ENCODE measurements at regions not wholly inside any gene's neighbourhood (a gene's known extent, or its start where the extent isn't known, plus 50 kb on each side); places are given as distances from the start of the nearest gene placed in this dataset.

DNA sequence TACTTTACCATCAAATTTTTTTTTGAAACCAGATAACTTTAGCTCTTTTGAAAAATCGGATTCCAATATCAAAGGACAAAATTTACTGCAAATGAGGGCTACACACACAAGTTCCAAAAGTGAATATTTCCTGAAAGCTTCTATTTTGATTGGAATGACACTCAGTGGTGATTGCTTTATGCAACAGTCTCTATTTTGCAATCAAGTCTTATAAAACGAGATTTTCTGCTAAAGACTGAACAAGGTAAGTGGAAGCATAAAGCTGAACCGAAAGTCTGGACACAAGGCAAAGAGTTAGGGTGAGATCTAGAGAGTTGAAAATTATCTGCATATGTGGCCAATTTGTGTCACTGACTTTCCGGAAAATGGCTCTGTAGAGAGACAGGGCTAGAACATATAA, 145.0 kb upstream of the OSR1 start:
- Mint-ChIP-seq H3K27me3 (no peaks in the 10 kb centered on the region), H3K36me3 (ENCODE audit: low read depth) (no peaks in the 10 kb centered on the region), H3K4me1 (ENCODE audit: low read depth) (no peaks in the 10 kb centered on the region), H3K27ac (no peak overlapping the region), H3K9me3 (peaks cover 7% of the 10 kb centered on the region), H3K4me3 (no peak overlapping the region)
- intact Hi-C loops (cut with micrococcal nuclease): no loop called here

DNA sequence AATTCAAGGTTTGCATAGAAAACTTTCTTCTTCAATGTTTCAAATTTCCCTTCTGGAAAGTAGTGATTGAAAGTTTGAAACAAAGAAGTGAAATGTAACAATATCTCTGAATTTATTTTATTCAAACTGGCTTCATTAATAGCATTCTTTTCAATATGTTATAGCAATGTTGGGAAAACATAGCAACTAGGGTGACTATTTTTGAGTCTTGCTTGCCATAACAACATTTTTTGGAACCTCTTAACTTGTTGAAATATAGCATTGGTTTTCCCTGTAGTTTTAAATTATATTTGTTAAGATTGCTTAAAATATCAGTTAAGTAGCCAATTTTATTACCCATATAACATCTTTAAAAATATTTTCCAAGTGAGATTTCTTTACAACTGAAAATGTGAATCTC, 141.7 kb upstream of the OSR1 start:
- H3K4me3 Mint-ChIP-seq: no peak overlapping the region
- intact Hi-C loops (cut with micrococcal nuclease): no loop called here
- H3K27ac Mint-ChIP-seq: no peak overlapping the region
- H3K9me3 Mint-ChIP-seq: peaks cover 7% of the 10 kb centered on the region
- no peaks in the 10 kb centered on the region for H3K27me3 Mint-ChIP-seq
- H3K36me3 Mint-ChIP-seq (ENCODE audit: low read depth): no peaks in the 10 kb centered on the region
- H3K4me1 Mint-ChIP-seq (ENCODE audit: low read depth): no peaks in the 10 kb centered on the region

DNA sequence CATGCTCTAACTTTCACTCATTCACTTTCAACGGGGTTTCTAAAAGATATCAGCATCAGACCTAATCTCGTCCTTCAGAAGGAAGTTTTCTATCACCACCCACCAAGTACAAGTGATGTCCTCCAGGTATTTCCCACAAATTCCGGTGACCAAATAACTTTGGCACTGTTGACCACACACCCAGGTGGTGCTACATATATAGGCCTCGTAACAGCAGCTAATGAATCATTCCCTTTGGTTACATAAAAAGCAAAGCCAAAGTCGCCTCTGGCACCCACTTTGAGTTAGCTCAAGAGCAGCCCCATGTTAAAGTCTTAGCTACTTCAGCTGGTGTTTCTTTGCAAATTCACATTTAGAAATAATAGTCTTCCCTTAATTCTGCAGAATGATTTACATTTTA, 138.2 kb upstream of the OSR1 start:
- no peak overlapping the region for H3K4me3 Mint-ChIP-seq
- intact Hi-C loops (cut with micrococcal nuclease): no loop called here
- no peaks in the 10 kb centered on the region for H3K36me3 Mint-ChIP-seq (ENCODE audit: low read depth)
- no peak overlapping the region for H3K27ac Mint-ChIP-seq
- H3K27me3 Mint-ChIP-seq: peaks cover 2% of the 10 kb centered on the region
- H3K9me3 Mint-ChIP-seq: no peaks in the 10 kb centered on the region
- no peaks in the 10 kb centered on the region for H3K4me1 Mint-ChIP-seq (ENCODE audit: low read depth)

DNA sequence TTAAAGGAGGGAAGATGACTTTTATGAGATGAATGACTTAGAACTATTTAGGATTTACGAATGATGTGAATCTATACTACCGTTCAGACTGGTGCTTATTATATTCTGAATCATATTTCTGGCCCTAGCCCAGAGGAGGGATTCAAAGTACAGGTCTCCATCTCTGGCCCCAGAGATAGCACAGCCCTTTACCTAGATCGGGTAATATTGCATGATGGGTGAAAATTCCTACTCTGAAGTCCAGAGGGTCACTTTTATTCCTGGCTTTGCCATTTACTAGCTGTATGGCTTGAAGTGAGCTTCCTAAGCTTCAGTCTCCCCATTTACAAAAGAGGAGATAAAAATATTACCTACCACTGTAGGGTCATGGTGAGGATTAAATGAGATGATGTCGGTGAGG, 135.8 kb upstream of the OSR1 start:
- no peaks in the 10 kb centered on the region for H3K36me3 Mint-ChIP-seq (ENCODE audit: low read depth)
- H3K4me3 Mint-ChIP-seq: no peak overlapping the region
- H3K4me1 Mint-ChIP-seq (ENCODE audit: low read depth): no peaks in the 10 kb centered on the region
- H3K27ac Mint-ChIP-seq: no peak overlapping the region
- peaks cover 2% of the 10 kb centered on the region for H3K27me3 Mint-ChIP-seq
- H3K9me3 Mint-ChIP-seq: no peaks in the 10 kb centered on the region
- intact Hi-C loops (cut with micrococcal nuclease): no loop called here

- H3K9me3 Mint-ChIP-seq: no peaks in the 10 kb centered on the region
- H3K4me3 Mint-ChIP-seq: no peak overlapping the region
- H3K36me3 Mint-ChIP-seq (ENCODE audit: low read depth): no peaks in the 10 kb centered on the region
- peaks cover 2% of the 10 kb centered on the region for H3K27me3 Mint-ChIP-seq
- H3K4me1 Mint-ChIP-seq (ENCODE audit: low read depth): no peaks in the 10 kb centered on the region
- intact Hi-C loops (cut with micrococcal nuclease): no loop called here
- no peak overlapping the region for H3K27ac Mint-ChIP-seq
Observed at GRCh38 chr2:19491796-19492195, 133.4 kb upstream of the OSR1 start.

DNA sequence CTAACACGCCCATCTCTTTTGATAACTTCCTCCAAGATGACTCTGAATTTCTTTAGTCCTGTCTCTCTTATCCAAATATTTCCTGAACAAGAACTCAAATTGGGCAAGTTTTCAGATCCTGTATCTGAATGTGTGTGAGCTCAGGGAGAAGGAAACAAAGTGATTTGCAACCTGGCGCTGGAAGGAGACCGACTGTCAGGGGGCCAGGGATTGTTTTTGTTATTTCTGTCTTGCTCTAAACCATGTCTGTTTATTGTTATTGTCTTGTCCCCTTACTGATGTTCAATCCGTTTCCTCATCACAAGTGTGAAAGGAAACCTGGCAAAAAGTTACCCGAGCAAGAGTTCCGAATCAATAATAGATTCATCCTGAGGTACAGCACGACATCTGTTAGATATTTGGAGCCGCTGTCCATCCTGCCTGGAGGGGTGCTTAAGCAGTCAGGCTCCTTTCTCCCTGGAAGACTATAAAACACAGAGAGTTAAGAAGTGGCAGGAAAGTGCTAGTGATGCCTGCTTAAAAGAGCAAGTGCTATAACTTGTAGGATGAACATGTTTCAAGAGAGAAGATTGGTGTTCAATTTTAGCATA, 132.5 kb upstream of the OSR1 start:
- no peaks in the 10 kb centered on the region for H3K9me3 Mint-ChIP-seq
- intact Hi-C loops (cut with micrococcal nuclease): no loop called here
- H3K36me3 Mint-ChIP-seq (ENCODE audit: low read depth): no peaks in the 10 kb centered on the region
- H3K27me3 Mint-ChIP-seq: peaks cover 2% of the 10 kb centered on the region
- no peak overlapping the region for H3K4me3 Mint-ChIP-seq
- H3K4me1 Mint-ChIP-seq (ENCODE audit: low read depth): no peaks in the 10 kb centered on the region
- H3K27ac Mint-ChIP-seq: no peak overlapping the region

DNA sequence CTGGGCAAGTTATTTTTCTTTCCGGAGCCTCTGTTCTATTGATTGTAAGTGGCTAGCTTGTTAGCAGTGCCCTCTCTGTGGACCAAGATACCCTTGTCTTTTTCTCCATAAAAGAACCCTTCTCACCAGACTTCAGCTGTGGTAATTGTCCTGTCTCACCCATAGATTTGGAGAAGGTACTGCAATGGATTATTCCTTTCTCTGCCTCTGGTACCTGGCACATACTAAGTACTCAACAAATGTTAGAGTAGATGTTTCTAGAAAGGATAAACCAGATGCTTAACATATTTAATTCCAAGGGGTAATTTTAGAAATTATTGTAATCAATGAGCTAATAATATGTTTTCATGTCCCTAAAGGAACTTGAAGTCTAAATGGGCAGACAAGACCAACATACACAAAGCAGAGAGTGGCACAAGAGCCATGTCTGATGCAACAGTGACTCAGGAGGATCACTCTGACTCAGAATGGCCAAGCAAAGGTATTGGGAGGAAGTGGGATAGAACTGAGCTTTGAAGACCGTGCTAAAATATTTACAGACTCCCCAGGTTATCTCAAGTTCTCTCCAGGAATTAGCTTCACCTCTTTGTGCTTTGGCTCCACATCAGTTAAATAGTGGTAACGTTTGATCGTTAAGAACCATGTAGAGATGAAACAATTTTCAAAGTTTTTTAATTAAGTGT, 129.7 kb upstream of the OSR1 start:
- intact Hi-C loops (cut with micrococcal nuclease): no loop called here
- Mint-ChIP-seq H3K4me1 (ENCODE audit: low read depth) (no peaks in the 10 kb centered on the region), H3K9me3 (no peaks in the 10 kb centered on the region), H3K27me3 (no peaks in the 10 kb centered on the region), H3K36me3 (ENCODE audit: low read depth) (no peaks in the 10 kb centered on the region), H3K4me3 (no peak overlapping the region), H3K27ac (no peak overlapping the region)

GRCh38 chr2:19484736-19485135, 126.3 kb upstream of the OSR1 start:
- H3K9me3 Mint-ChIP-seq: no peaks in the 10 kb centered on the region
- no peaks in the 10 kb centered on the region for H3K4me1 Mint-ChIP-seq (ENCODE audit: low read depth)
- H3K36me3 Mint-ChIP-seq (ENCODE audit: low read depth): no peaks in the 10 kb centered on the region
- no peak overlapping the region for H3K4me3 Mint-ChIP-seq
- no peaks in the 10 kb centered on the region for H3K27me3 Mint-ChIP-seq
- no peak overlapping the region for H3K27ac Mint-ChIP-seq
- intact Hi-C loops (cut with micrococcal nuclease): no loop called here

DNA sequence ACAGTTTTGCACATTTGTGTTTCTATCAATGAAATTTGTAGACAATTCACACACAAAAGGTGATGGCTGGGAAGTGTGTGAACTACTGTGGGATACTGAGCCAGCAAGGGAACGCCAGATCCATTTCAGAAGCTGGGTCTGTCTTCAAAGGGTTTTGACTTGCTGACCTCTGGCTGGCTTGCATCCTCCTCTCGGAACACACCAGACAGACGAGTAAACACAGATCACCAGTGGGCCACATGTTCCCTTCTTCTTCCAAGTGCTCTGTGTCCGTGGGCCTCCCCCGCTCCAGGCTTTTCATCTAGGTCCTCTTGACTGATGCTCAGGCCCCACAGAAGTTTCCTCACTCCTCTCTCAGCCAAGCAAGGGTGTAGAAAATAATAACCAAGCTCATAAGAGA, 122.2 kb upstream of the OSR1 start:
- Mint-ChIP-seq H3K9me3 (no peaks in the 10 kb centered on the region), H3K4me1 (ENCODE audit: low read depth) (no peaks in the 10 kb centered on the region), H3K27ac (no peak overlapping the region), H3K27me3 (peaks cover 1% of the 10 kb centered on the region), H3K4me3 (no peak overlapping the region), H3K36me3 (ENCODE audit: low read depth) (no peaks in the 10 kb centered on the region)
- intact Hi-C loops (cut with micrococcal nuclease): no loop called here

- no peak overlapping the region for H3K27ac Mint-ChIP-seq
- no peaks in the 10 kb centered on the region for H3K9me3 Mint-ChIP-seq
- no peaks in the 10 kb centered on the region for H3K4me1 Mint-ChIP-seq (ENCODE audit: low read depth)
- no peaks in the 10 kb centered on the region for H3K36me3 Mint-ChIP-seq (ENCODE audit: low read depth)
- H3K27me3 Mint-ChIP-seq: peaks cover 1% of the 10 kb centered on the region
- H3K4me3 Mint-ChIP-seq: no peak overlapping the region
- intact Hi-C loops (cut with micrococcal nuclease): no loop called here
Observed at GRCh38 chr2:19479666-19480065, 121.2 kb upstream of the OSR1 start.

DNA sequence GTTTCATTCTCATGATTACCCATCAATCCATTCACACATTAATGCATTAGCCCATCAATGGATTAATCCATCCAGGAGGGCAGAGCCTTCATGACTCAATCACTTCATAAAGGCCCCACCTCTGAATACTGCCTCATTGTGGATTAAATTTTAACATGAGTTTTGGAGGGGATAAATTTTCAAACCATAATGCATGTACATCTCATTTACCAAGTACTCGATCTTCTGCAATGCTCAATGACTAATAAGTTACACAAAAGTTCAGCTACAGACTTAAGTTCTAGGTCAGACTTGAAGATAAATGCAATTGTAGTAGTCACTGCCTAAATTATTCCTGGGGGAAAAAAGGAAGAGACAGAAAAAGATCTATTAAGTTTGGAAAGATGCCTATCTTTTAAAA, 120.0 kb upstream of the OSR1 start:
- H3K36me3 Mint-ChIP-seq (ENCODE audit: low read depth): no peaks in the 10 kb centered on the region
- peaks cover 11% of the 10 kb centered on the region for H3K4me1 Mint-ChIP-seq (ENCODE audit: low read depth)
- H3K27ac Mint-ChIP-seq: no peak overlapping the region
- peaks cover 9% of the 10 kb centered on the region for H3K9me3 Mint-ChIP-seq
- no peak overlapping the region for H3K4me3 Mint-ChIP-seq
- intact Hi-C loops (cut with micrococcal nuclease): no loop called here
- peaks cover 4% of the 10 kb centered on the region for H3K27me3 Mint-ChIP-seq

DNA sequence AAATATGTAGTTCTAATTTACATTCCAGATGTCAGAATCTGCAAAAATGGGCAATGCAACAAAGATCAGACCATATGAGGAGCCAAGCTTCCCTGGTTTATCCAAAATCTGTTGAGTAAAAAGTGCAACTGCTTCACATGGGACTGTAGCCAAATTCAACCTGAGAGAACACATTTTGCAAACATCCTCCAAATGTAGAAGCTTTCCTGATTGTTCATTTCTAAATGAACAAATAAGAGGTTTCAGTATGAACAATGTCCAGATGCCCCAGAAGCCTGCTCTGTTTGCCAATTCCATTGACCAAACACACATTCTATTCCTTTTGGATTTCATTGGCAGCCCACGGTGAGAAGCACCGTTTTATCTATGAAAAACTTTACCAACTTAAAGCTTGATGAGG, 117.9 kb upstream of the OSR1 start:
- H3K27me3 Mint-ChIP-seq: peaks cover 13% of the 10 kb centered on the region
- peaks cover 15% of the 10 kb centered on the region for H3K9me3 Mint-ChIP-seq
- intact Hi-C loops (cut with micrococcal nuclease): no loop called here
- H3K4me3 Mint-ChIP-seq: no peak overlapping the region
- peaks cover 13% of the 10 kb centered on the region for H3K4me1 Mint-ChIP-seq (ENCODE audit: low read depth)
- H3K27ac Mint-ChIP-seq: no peak overlapping the region
- no peaks in the 10 kb centered on the region for H3K36me3 Mint-ChIP-seq (ENCODE audit: low read depth)

GRCh38 chr2:19474128-19474527, 115.7 kb upstream of the OSR1 start:
- Mint-ChIP-seq H3K27me3 (peaks cover 14% of the 10 kb centered on the region), H3K9me3 (peaks cover 18% of the 10 kb centered on the region), H3K4me3 (no peak overlapping the region), H3K4me1 (ENCODE audit: low read depth) (peaks cover 13% of the 10 kb centered on the region), H3K27ac (no peak overlapping the region), H3K36me3 (ENCODE audit: low read depth) (no peaks in the 10 kb centered on the region)
- intact Hi-C loops (cut with micrococcal nuclease): no loop called here

GRCh38 chr2:19473350-19473749, 114.9 kb upstream of the OSR1 start:
- peaks cover 14% of the 10 kb centered on the region for H3K27me3 Mint-ChIP-seq
- no peaks in the 10 kb centered on the region for H3K36me3 Mint-ChIP-seq (ENCODE audit: low read depth)
- H3K4me3 Mint-ChIP-seq: no peak overlapping the region
- intact Hi-C loops (cut with micrococcal nuclease): no loop called here
- peaks cover 24% of the 10 kb centered on the region for H3K9me3 Mint-ChIP-seq
- peaks cover 13% of the 10 kb centered on the region for H3K4me1 Mint-ChIP-seq (ENCODE audit: low read depth)
- no peak overlapping the region for H3K27ac Mint-ChIP-seq

GRCh38 chr2:19472391-19472978, 114.1 kb upstream of the OSR1 start:
- Mint-ChIP-seq H3K4me3 (no peak overlapping the region), H3K4me1 (ENCODE audit: low read depth) (peaks cover 13% of the 10 kb centered on the region), H3K9me3 (peaks cover 24% of the 10 kb centered on the region), H3K36me3 (ENCODE audit: low read depth) (no peaks in the 10 kb centered on the region), H3K27me3 (peaks cover 14% of the 10 kb centered on the region), H3K27ac (no peak overlapping the region)
- intact Hi-C loops (cut with micrococcal nuclease): no loop called here
